SU-DHL-6 (cell line): ENCODE measurements at regions not wholly inside any gene's neighbourhood (a gene's known extent, or its start where the extent isn't known, plus 50 kb on each side); places are given as distances from the start of the nearest gene placed in this dataset.

ENCODE experiments used
- CTCF ChIP-seq: fragments of 200-600 bp; sonication (generic); IDR thresholded peaks from one replicate; pipeline ENCODE4 v1.5.1; 2017; ENCODE audit warnings: antibody characterized with exemption, mild to moderate bottlenecking, low read length, moderate library complexity; ENCODE audit not compliant: insufficient read depth, poor library complexity, severe bottlenecking
- EZH2phosphoT487 ChIP-seq: fragments of 200-600 bp; sonication (generic), shearing (Covaris generic); conservative IDR thresholded peaks from 2 replicates; pipeline ENCODE4 v1.6.1; 2018; ENCODE audit warnings: mild to moderate bottlenecking, antibody characterized with exemption, low read length, moderate library complexity, mixed read lengths

- TF ChIP-seq CTCF = no peak
- no peak for TF ChIP-seq EZH2phosphoT487
These were observed 93.0 kb upstream of the CEP85L start for GRCh38 chr6:118744261-118744941.
